ENCODE measurements at regions not wholly inside any gene's neighbourhood (a gene's known extent, or its start where the extent isn't known, plus 50 kb on each side); places are given as distances from the start of the nearest gene placed in this dataset.

DNA sequence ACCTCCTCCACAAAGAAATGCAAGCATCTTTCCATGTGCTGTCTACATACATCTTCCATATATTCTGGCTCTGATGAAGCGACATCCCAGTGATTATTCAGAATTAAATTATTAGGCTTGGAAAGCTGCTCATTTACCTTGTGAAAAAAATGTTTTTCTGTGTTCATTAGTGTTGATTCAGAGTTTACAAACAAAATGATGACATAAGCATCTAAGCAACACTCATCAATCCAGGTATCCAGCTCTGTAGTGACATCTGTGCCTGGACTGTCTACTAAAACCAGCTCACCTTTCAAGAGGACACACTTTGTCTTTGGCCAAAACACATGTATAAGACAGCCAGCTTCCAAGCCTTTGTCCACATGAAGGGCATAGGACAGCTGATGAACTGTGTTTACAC, 51.1 kb upstream of the SPATA31C2 start:
- DNase-seq (no peak), ATAC-seq (ENCODE audit: low FRiP score in 2 of 2) (no peak)
- no peaks in the 10 kb centered on the region for H3K4me1 ChIP-seq
- no peaks in the 10 kb centered on the region for H3K9me3 ChIP-seq
- 95 to 100% methylated on average over 1 of the region's 1 CpG for WGBS, 2 donors
- H3K36me3 ChIP-seq, result no peaks in the 10 kb centered on the region
- no peak overlapping the region for H3K4me3 ChIP-seq
- no peak overlapping the region for H3K27ac ChIP-seq
- no peak for TF ChIP-seq EP300 (IDR thresholded peaks at IDR 0.05)
- no peak for TF ChIP-seq POLR2A (IDR thresholded peaks at IDR 0.05)
- TF ChIP-seq, protein P1, sequence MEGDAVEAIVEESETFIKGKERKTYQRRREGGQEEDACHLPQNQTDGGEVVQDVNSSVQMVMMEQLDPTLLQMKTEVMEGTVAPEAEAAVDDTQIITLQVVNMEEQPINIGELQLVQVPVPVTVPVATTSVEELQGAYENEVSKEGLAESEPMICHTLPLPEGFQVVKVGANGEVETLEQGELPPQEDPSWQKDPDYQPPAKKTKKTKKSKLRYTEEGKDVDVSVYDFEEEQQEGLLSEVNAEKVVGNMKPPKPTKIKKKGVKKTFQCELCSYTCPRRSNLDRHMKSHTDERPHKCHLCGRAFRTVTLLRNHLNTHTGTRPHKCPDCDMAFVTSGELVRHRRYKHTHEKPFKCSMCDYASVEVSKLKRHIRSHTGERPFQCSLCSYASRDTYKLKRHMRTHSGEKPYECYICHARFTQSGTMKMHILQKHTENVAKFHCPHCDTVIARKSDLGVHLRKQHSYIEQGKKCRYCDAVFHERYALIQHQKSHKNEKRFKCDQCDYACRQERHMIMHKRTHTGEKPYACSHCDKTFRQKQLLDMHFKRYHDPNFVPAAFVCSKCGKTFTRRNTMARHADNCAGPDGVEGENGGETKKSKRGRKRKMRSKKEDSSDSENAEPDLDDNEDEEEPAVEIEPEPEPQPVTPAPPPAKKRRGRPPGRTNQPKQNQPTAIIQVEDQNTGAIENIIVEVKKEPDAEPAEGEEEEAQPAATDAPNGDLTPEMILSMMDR (IDR thresholded peaks at IDR 0.05), result no peak
- TF ChIP-seq POLR2AphosphoS5 (IDR thresholded peaks at IDR 0.05), result no peak
- H3K27me3 ChIP-seq, result no peaks in the 10 kb centered on the region
